M059J (cell line): ENCODE measurements at regions not wholly inside any gene's neighbourhood (a gene's known extent, or its start where the extent isn't known, plus 50 kb on each side); places are given as distances from the start of the nearest gene placed in this dataset.

Experiments used
- DNase-seq: peaks from one replicate; pipeline ENCODE4 v3.0.0-alpha.2; 2012; ENCODE audit warnings: low read depth

GRCh38 chr5:88487066-88487465, 218.4 kb upstream of the TMEM161B start:
- DNase-seq, result peak; percentile 20

GRCh38 chr5:88486431-88486830, 217.8 kb upstream of the TMEM161B start:
- DNase-seq, result no peak

GRCh38 chr5:88485531-88485930, 216.9 kb upstream of the TMEM161B start:
- DNase-seq, result no peak

- DNase-seq, result peak; percentile 43
Measured at GRCh38 chr5:88483964-88484672, 215.5 kb upstream of the TMEM161B start.

DNA sequence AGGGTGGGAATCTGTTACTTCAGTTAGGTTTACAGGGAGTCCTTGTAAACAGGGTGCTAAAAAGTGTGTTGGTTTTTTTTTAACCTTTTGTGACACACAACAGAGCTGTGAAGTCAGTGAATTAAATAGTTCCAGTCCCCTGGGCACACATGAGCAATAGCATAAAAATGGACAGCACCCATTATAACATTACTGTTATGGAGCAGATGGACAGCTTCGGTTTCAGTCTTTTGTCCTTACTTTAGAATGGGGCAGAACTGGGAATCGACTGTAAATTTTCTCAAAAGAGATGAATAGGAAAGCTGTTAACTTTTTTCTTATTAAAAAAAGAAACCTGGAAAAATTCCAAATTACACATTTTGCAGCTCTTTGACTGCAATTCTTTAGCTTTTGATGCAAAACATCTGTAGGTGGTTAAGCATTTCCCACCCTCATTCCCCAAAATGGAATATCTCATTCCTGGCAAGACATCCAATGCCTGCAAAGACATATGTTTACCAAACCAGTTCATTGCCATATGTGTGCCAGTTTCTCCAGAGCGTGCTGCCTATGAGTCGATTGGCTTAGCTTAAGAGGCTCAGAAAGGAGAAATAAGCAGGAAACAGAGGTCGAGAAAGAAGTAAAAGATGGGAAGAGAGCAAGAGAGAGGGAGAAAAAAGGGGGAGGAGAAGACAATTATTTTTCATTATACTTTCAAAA, 212.3 kb upstream of the TMEM161B start:
- peak; percentile 63 for DNase-seq

GRCh38 chr5:88480245-88480644, 211.6 kb upstream of the TMEM161B start:
- DNase-seq, result peak; percentile 72

DNA sequence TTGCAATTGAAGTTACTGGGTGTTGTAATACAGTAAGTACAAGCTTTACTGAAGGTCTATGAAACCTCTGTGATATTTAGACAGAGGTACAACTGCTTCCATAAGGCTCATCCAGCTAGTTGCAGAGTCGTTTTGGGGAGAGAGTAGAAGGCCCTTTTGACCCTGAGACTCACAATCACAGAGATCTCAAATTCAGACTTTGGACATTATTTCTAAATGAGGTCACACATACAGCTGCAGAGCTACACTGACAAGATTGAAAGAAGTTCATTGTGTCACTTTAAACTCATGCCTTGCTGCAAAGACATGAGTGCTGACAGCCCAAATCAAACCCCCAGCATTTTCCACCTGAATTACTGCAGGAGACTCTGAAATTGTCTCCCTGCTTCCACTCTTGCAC, 205.9 kb upstream of the TMEM161B start:
- no peak for DNase-seq

DNA sequence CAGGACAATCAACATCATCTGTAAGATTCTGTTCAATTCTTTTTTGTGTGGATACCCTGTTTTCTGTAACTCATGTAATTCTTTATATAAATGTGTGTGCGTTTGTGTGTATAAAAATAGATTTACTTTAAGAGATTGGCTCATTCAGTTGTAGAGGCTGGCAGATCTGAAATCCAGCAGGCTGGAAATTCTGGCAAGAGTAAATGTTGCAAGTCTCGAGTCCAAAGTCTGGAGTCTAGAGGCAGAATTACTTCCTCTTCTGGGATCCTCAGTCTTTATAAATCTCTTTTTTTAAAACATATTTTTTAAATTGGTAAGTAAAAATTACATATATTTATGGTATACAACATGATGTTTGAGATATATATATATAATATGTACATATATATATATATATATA, 202.1 kb upstream of the TMEM161B start:
- DNase-seq, result no peak

DNA sequence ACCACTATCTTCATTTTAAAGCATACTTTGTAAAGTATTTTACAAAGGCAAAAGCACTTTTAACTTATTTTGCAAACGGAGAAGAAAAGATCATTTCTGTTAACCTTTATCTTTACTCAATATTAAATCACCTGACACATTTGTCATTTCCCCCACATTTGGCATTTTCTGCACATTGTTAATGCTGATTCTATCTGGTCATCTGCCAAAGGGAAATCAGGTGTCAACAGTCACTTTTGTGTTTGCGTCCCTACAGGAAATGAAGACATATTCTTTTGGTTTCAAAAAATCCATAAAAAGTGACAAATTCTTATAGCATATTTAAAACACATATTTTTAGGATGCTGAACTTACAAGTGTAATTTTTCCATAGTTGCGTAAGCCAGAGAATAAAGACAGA, 191.3 kb upstream of the TMEM161B start:
- no peak for DNase-seq

DNA sequence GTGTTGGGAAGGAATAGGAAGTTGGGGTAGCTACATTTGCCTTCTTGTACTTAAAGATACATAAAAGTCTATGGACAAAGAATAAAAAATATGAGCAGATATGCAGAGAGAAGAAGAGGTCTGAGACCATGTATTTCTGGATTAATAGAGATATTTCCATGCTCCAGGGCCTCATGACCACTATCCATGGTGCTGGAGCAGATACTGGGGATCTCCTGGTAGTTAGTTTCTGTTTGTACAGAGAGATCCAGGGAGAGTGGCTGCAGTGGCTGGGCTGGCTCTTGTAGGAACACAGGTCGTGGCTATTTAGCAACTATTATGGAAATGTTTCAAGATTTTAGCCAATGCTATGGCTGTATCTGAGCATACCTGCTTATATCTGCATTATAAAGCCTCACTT, 184.2 kb upstream of the TMEM161B start:
- DNase-seq, result peak; percentile 13

GRCh38 chr5:88450239-88450638, 181.6 kb upstream of the TMEM161B start:
- DNase-seq, result no peak

- DNase-seq, result peak; percentile 96
Measured at GRCh38 chr5:88438006-88438405, 169.4 kb upstream of the TMEM161B start.

- no peak for DNase-seq
Measured at GRCh38 chr5:88436290-88436689, 167.6 kb upstream of the TMEM161B start.

- no peak for DNase-seq
Measured at GRCh38 chr5:88428633-88429032, 160.0 kb upstream of the TMEM161B start.

GRCh38 chr5:88426441-88426840, 157.8 kb upstream of the TMEM161B start:
- DNase-seq, result peak; percentile 48

DNA sequence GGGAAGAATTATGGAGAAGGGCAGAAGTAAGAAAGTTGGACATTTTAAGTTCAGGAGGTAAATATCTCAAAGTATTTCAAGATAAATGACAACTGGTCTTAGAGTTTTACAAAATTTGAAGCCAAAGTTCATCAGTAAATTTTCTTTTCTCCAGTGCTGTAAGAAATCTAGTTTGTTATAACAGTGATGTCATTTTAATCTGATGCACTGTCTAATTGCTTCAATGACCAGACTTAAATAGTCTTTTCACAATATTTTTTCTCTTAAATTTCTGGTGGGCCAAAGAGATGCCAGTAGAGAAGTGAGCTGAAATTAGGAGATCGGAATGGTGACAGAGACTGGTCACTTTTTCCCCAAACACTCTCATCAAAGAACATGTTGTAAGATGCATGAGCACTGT, 156.5 kb upstream of the TMEM161B start:
- DNase-seq, result no peak

GRCh38 chr5:88419931-88420330, 151.3 kb upstream of the TMEM161B start:
- no peak for DNase-seq

DNA sequence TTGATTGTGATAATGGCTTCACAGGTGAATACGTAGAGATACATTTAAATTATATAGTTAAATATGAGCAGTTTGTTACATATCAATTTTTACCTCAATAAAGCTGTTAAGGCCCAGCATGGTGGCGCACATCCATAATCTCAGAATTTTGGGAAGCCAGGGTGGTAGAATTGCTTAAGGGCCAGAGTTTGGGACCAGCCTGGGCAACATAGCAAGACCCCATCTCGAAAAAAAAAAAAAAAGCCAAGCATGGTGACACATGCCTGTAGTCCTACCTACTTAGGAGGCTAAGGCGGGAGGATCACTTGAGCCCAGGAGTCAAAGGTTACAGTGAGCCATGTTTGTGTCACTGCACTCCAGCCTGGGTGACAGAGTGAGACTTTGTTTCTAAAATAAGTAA, 138.7 kb upstream of the TMEM161B start:
- DNase-seq, result peak; percentile 25

GRCh38 chr5:88405783-88406182, 137.1 kb upstream of the TMEM161B start:
- peak; percentile 77 for DNase-seq

DNA sequence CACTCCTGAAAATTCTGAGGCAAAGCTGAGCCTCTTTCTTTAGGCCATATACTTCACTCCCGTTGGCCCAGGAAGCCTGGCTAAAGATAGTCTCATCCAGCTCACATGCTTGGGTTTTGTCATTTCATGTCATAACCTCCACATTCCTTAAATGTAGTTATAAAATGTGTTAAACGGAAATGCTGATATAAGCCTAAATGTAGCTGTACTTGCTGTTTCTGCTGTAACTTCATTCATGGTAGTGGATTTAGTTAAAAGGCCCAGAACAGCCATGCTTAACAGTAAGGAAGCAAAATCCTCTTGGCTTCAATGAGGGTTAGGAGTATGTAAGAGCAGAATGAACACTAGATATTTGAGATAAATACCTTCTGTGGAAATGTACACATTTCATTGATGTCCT, 135.8 kb upstream of the TMEM161B start:
- peak; percentile 59 for DNase-seq

DNA sequence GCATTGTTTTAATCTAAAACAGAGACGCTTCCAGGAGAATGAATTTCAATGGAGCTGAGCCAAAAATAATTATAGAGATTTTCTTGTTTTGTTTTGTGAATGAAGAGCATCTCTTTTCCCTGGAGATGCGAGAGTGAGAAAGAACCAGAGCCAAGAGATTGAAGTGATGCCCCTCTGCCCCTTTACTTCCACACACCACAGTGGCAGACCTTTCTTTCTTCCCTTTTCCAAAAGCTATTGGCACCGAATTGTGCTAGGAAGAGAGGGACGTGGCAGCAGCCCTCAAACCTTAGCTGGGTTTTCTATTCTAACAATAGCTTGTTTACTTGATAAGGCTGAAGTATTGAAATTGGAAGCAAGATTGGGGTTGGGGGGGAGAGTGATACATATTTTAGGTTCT, 133.0 kb upstream of the TMEM161B start:
- DNase-seq, result peak; percentile 75

DNA sequence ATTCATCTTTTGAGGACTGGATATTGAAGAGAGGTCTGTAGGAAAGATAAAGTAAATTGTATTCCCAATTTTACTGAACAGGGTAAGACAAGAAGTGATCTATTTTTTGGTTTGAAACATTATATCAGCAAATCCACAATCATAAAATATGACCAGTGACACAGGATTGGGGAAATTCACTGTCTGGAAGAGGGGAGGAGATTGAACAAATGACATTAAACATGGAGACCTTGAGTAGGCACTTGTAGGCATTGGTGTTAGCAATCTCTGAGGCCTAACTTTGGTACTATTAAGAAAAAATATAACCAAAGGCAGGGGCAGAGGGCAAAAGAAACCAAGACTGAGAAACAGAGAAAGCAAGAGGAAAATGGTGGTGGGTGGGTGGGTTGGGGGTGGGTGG, 132.6 kb upstream of the TMEM161B start:
- peak; percentile 52 for DNase-seq

DNA sequence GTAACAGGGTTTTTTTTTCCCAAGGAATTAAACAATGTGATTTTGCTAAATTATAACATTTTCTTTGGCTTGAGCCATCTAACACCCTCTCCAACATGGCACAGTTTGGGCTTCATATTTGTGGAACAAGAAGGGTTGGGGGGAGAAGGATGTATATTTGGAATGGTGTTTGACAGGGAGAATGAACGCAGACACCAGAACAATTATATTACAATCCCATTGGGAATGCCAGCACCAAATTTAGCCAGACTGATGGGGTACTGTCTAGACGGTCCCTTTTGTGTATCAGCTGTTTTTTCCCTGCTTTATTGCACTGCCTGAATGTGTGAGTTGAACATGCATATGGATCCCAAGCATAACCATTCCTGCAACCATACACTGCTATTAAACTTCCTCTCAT, 130.9 kb upstream of the TMEM161B start:
- peak; percentile 42 for DNase-seq

GRCh38 chr5:88398316-88398715, 129.7 kb upstream of the TMEM161B start:
- DNase-seq, result peak; percentile 76
